ENCODE measurements at regions not wholly inside any gene's neighbourhood (a gene's known extent, or its start where the extent isn't known, plus 50 kb on each side); places are given as distances from the start of the nearest gene placed in this dataset.

GRCh38 chr5:73282923-73283322, 109.9 kb downstream of the TMEM174 start:
- Histone ChIP-seq H3K27me3 (replicated peaks; ENCODE audit: control insufficient read depth, insufficient read depth, low read length, poor library complexity, severe bottlenecking) (no peaks in the 10 kb centered on the region), H3K4me3 (ENCODE audit: insufficient read depth, low read depth, low read length, poor library complexity, severe bottlenecking) (no peak overlapping the region), H3K9me3 (ENCODE audit: control insufficient read depth, low read length) (no peaks in the 10 kb centered on the region), H3K27ac (ENCODE audit: insufficient read depth, low read length, poor library complexity, severe bottlenecking) (no peak overlapping the region), H3K36me3 (ENCODE audit: control insufficient read depth, insufficient read depth, low read length) (no peaks in the 10 kb centered on the region), H3K4me1 (ENCODE audit: control insufficient read depth, insufficient read depth, low read length, poor library complexity, severe bottlenecking) (no peaks in the 10 kb centered on the region)
- no peak for DNase-seq

DNA sequence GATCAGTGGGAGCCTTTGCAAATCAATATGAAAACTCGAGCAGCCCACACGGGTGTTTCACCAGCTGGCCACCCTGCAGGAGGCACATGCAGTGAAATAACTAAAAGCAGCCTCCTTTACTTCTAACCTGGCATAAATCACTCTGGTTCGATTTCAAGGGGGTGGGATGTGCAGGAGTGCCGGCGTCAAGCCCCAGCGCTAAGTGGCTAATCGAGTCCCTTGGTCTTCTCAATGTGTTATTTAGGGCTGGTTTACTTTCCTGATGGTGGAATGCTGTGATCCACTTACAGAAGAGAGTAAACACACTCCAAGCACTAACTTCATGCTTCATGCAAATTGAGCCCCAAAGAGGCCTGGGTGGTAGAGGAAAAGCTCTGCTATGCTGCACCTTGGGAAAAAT, 109.4 kb downstream of the TMEM174 start:
- Histone ChIP-seq H3K27ac (ENCODE audit: insufficient read depth, low read length, poor library complexity, severe bottlenecking) (no peak overlapping the region), H3K4me3 (ENCODE audit: insufficient read depth, low read depth, low read length, poor library complexity, severe bottlenecking) (no peak overlapping the region), H3K27me3 (replicated peaks; ENCODE audit: control insufficient read depth, insufficient read depth, low read length, poor library complexity, severe bottlenecking) (no peaks in the 10 kb centered on the region)

GRCh38 chr5:73280821-73281746, 108.1 kb downstream of the TMEM174 start:
- H3K36me3 ChIP-seq (ENCODE audit: control insufficient read depth, insufficient read depth, low read length): no peaks in the 10 kb centered on the region
- no peaks in the 10 kb centered on the region for H3K27me3 ChIP-seq (replicated peaks; ENCODE audit: control insufficient read depth, insufficient read depth, low read length, poor library complexity, severe bottlenecking)
- no peaks in the 10 kb centered on the region for H3K4me1 ChIP-seq (ENCODE audit: control insufficient read depth, insufficient read depth, low read length, poor library complexity, severe bottlenecking)
- H3K27ac ChIP-seq (ENCODE audit: insufficient read depth, low read length, poor library complexity, severe bottlenecking): no peak overlapping the region
- DNase-seq: no peak
- H3K4me3 ChIP-seq (ENCODE audit: insufficient read depth, low read depth, low read length, poor library complexity, severe bottlenecking): no peak overlapping the region
- H3K9me3 ChIP-seq (ENCODE audit: control insufficient read depth, low read length): no peaks in the 10 kb centered on the region

More for the DNA sequence above, 109.4 kb downstream of the TMEM174 start:
- Histone ChIP-seq H3K36me3 (ENCODE audit: control insufficient read depth, insufficient read depth, low read length) (no peaks in the 10 kb centered on the region), H3K4me1 (ENCODE audit: control insufficient read depth, insufficient read depth, low read length, poor library complexity, severe bottlenecking) (no peaks in the 10 kb centered on the region), H3K9me3 (ENCODE audit: control insufficient read depth, low read length) (no peaks in the 10 kb centered on the region)
- no peak for DNase-seq

GRCh38 chr5:73280386-73280785, 107.4 kb downstream of the TMEM174 start:
- Histone ChIP-seq H3K27me3 (replicated peaks; ENCODE audit: control insufficient read depth, insufficient read depth, low read length, poor library complexity, severe bottlenecking) (no peaks in the 10 kb centered on the region), H3K4me3 (ENCODE audit: insufficient read depth, low read depth, low read length, poor library complexity, severe bottlenecking) (no peak overlapping the region), H3K36me3 (ENCODE audit: control insufficient read depth, insufficient read depth, low read length) (no peaks in the 10 kb centered on the region), H3K9me3 (ENCODE audit: control insufficient read depth, low read length) (no peaks in the 10 kb centered on the region), H3K4me1 (ENCODE audit: control insufficient read depth, insufficient read depth, low read length, poor library complexity, severe bottlenecking) (no peaks in the 10 kb centered on the region), H3K27ac (ENCODE audit: insufficient read depth, low read length, poor library complexity, severe bottlenecking) (no peak overlapping the region)
- DNase-seq: no peak

GRCh38 chr5:73279805-73280204, 106.8 kb downstream of the TMEM174 start:
- Histone ChIP-seq H3K9me3 (ENCODE audit: control insufficient read depth, low read length) (no peaks in the 10 kb centered on the region), H3K27ac (ENCODE audit: insufficient read depth, low read length, poor library complexity, severe bottlenecking) (no peak overlapping the region), H3K36me3 (ENCODE audit: control insufficient read depth, insufficient read depth, low read length) (no peaks in the 10 kb centered on the region), H3K27me3 (replicated peaks; ENCODE audit: control insufficient read depth, insufficient read depth, low read length, poor library complexity, severe bottlenecking) (no peaks in the 10 kb centered on the region), H3K4me1 (ENCODE audit: control insufficient read depth, insufficient read depth, low read length, poor library complexity, severe bottlenecking) (no peaks in the 10 kb centered on the region), H3K4me3 (ENCODE audit: insufficient read depth, low read depth, low read length, poor library complexity, severe bottlenecking) (no peak overlapping the region)
- no peak for DNase-seq

DNA sequence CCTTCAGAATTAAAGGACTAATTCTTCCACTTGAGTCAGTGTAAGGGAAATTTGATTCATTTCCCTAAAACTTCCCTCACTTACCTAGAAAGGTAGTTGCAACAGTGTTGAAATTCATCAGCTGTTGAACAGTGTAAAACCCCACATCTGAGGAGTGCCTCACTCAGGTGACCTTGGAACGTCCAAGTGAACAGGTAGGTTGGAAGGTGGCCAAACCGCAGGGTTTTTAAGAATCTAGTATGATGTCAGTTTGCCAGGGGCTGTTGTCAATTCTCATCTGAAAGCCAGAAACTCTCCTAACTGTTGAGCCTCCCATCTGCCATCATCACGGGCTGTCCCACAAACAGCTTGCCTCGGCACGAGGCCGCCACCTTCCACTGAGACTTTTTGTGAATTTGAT, 105.7 kb downstream of the TMEM174 start:
- no peaks in the 10 kb centered on the region for H3K27me3 ChIP-seq (replicated peaks; ENCODE audit: control insufficient read depth, insufficient read depth, low read length, poor library complexity, severe bottlenecking)

DNA sequence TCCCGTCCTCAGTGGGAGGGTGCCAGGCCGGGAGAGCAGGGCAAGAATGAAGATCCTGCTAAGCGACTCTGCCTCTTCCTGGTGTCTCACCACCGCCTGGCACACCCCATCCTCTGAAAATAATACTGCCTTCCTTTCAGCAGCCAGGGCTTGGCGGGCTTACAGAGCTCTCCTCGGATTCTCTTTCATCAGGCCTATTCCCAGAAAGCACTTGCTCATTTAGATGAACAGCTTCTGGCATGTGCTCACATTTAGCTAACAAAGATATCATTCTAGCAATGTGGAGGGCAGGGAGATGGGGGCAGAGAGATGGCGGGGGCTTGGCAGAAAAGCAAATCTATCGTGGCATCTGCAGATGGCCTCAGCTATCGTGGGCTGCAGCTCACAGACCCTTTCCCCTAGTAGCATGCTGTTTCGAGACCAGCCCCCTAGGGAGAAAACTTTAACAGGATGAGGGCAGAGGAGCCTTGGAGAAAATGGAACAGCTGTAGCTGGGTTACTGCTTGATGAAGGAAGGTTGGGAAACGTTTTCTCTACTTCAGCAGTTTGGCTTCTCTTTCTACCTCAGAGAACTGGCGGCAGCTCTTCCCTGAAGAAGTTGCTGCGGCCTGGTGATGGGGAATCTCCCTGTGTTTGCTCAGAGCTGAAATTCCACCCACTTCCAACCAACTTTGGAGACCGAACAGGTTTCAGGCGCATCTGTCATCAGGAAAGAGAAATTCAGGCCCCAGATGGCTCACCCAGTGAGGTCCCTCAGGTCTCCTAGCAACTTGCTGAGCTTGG, 102.1 kb downstream of the TMEM174 start:
- Histone ChIP-seq H3K27ac (ENCODE audit: insufficient read depth, low read length, poor library complexity, severe bottlenecking) (no peak overlapping the region), H3K9me3 (ENCODE audit: control insufficient read depth, low read length) (no peaks in the 10 kb centered on the region), H3K27me3 (replicated peaks; ENCODE audit: control insufficient read depth, insufficient read depth, low read length, poor library complexity, severe bottlenecking) (no peaks in the 10 kb centered on the region)

More for the DNA sequence above, 105.7 kb downstream of the TMEM174 start:
- DNase-seq: no peak
- Histone ChIP-seq H3K4me3 (ENCODE audit: insufficient read depth, low read depth, low read length, poor library complexity, severe bottlenecking) (no peak overlapping the region), H3K4me1 (ENCODE audit: control insufficient read depth, insufficient read depth, low read length, poor library complexity, severe bottlenecking) (no peaks in the 10 kb centered on the region), H3K27ac (ENCODE audit: insufficient read depth, low read length, poor library complexity, severe bottlenecking) (no peak overlapping the region), H3K9me3 (ENCODE audit: control insufficient read depth, low read length) (no peaks in the 10 kb centered on the region), H3K36me3 (ENCODE audit: control insufficient read depth, insufficient read depth, low read length) (no peaks in the 10 kb centered on the region)

GRCh38 chr5:73274121-73274520, 101.1 kb downstream of the TMEM174 start:
- Histone ChIP-seq H3K27me3 (replicated peaks; ENCODE audit: control insufficient read depth, insufficient read depth, low read length, poor library complexity, severe bottlenecking) (no peaks in the 10 kb centered on the region), H3K27ac (ENCODE audit: insufficient read depth, low read length, poor library complexity, severe bottlenecking) (no peak overlapping the region), H3K4me3 (ENCODE audit: insufficient read depth, low read depth, low read length, poor library complexity, severe bottlenecking) (no peak overlapping the region), H3K9me3 (ENCODE audit: control insufficient read depth, low read length) (no peaks in the 10 kb centered on the region), H3K4me1 (ENCODE audit: control insufficient read depth, insufficient read depth, low read length, poor library complexity, severe bottlenecking) (no peaks in the 10 kb centered on the region), H3K36me3 (ENCODE audit: control insufficient read depth, insufficient read depth, low read length) (no peaks in the 10 kb centered on the region)
- no peak for DNase-seq

More for the DNA sequence above, 102.1 kb downstream of the TMEM174 start:
- Histone ChIP-seq H3K4me3 (ENCODE audit: insufficient read depth, low read depth, low read length, poor library complexity, severe bottlenecking) (no peak overlapping the region), H3K36me3 (ENCODE audit: control insufficient read depth, insufficient read depth, low read length) (no peaks in the 10 kb centered on the region), H3K4me1 (ENCODE audit: control insufficient read depth, insufficient read depth, low read length, poor library complexity, severe bottlenecking) (no peaks in the 10 kb centered on the region)
- DNase-seq: no peak

GRCh38 chr5:73273379-73274050, 100.5 kb downstream of the TMEM174 start:
- H3K27me3 ChIP-seq (replicated peaks; ENCODE audit: control insufficient read depth, insufficient read depth, low read length, poor library complexity, severe bottlenecking): no peaks in the 10 kb centered on the region
- no peak overlapping the region for H3K27ac ChIP-seq (ENCODE audit: insufficient read depth, low read length, poor library complexity, severe bottlenecking)
- H3K4me1 ChIP-seq (ENCODE audit: control insufficient read depth, insufficient read depth, low read length, poor library complexity, severe bottlenecking): no peaks in the 10 kb centered on the region

More at GRCh38 chr5:73273379-73274050, 100.5 kb downstream of the TMEM174 start:
- Histone ChIP-seq H3K36me3 (ENCODE audit: control insufficient read depth, insufficient read depth, low read length) (no peaks in the 10 kb centered on the region), H3K4me3 (ENCODE audit: insufficient read depth, low read depth, low read length, poor library complexity, severe bottlenecking) (no peak overlapping the region), H3K9me3 (ENCODE audit: control insufficient read depth, low read length) (no peaks in the 10 kb centered on the region)
- DNase-seq: no peak
